Ascending aorta (tissue), 2 donors: ENCODE measurements at regions not wholly inside any gene's neighbourhood (a gene's known extent, or its start where the extent isn't known, plus 50 kb on each side); places are given as distances from the start of the nearest gene placed in this dataset.

Experiments used
- DNase-seq, 2 donors: peaks; one replicate each; pipeline ENCODE4 v3.0.0-alpha.2; 2019; ENCODE audit warnings: low spot score in 2 of 2
- H3K27ac ChIP-seq, 2 donors: fragments of 200-600 bp; sonication (generic); one replicate each; pipeline ENCODE4 v1.5.1; 2016 to 2017; ENCODE audit warnings: mild to moderate bottlenecking in 1 of 2
- H3K27me3 ChIP-seq: fragments of 200-600 bp; sonication (generic); one replicate; pipeline ENCODE4 v1.5.1; 2017
- H3K36me3 ChIP-seq, 2 donors: fragments of 200-600 bp; sonication (generic); one replicate each; pipeline ENCODE4 v1.5.1; 2016
- H3K4me1 ChIP-seq, 2 donors: fragments of 200-600 bp; sonication (generic); one replicate each; pipeline ENCODE4 v1.5.1; 2016 to 2017; ENCODE audit warnings: mild to moderate bottlenecking in 1 of 2
- H3K4me3 ChIP-seq, 2 donors: fragments of 200-600 bp; sonication (generic); one replicate each; pipeline ENCODE4 v1.5.1; 2016 to 2017; ENCODE audit warnings: mild to moderate bottlenecking in 1 of 2
- H3K9me3 ChIP-seq, 2 donors: fragments of 200-600 bp; sonication (generic); one replicate each; pipeline ENCODE4 v1.5.1; 2016
- CTCF ChIP-seq, 3 experiments: fragments of 200-600 bp in 2 of 3; fragments of 450-650 bp in 1 of 3; sonication (generic) in 2 of 3; IDR thresholded peaks; one replicate each; pipeline ENCODE4 v1.5.1; 2016 to 2019; ENCODE audit warnings: antibody characterized with exemption in 3 of 3, mild to moderate bottlenecking in 1 of 3, moderate library complexity in 1 of 3
- intact Hi-C: fragments of 100-400 bp; cut with DNase I; formaldehyde crosslinking; loops from one replicate; pipeline ENCODE4 v1.15.1; 2023

GRCh38 chr20:55031971-55032370 lies 556.6 kb downstream of the DOK5 start:
- intact Hi-C loops = no loop called here
- Histone ChIP-seq H3K4me1 (no peaks in the 10 kb centered on the region), H3K9me3 (no peaks in the 10 kb centered on the region), H3K4me3 (no peak overlapping the region), H3K36me3 (no peaks in the 10 kb centered on the region), H3K27ac (no peak overlapping the region), H3K27me3 (no peaks in the 10 kb centered on the region)
- no peak for DNase-seq
- TF ChIP-seq CTCF (IDR thresholded peaks at IDR 0.05) = no peak

- no peaks in the 10 kb centered on the region for H3K4me1 ChIP-seq
- DNase-seq = no peak
- no peak for TF ChIP-seq CTCF (IDR thresholded peaks at IDR 0.05)
- no peaks in the 10 kb centered on the region for H3K36me3 ChIP-seq
- intact Hi-C loops = no loop called here
- no peak overlapping the region for H3K4me3 ChIP-seq
- no peaks in the 10 kb centered on the region for H3K9me3 ChIP-seq
- H3K27ac ChIP-seq = no peak overlapping the region
- no peaks in the 10 kb centered on the region for H3K27me3 ChIP-seq
Observed at GRCh38 chr20:55014766-55015165, 539.4 kb downstream of the DOK5 start.

- Histone ChIP-seq H3K36me3 (no peaks in the 10 kb centered on the region), H3K4me3 (no peak overlapping the region), H3K4me1 (no peaks in the 10 kb centered on the region), H3K27ac (no peak overlapping the region), H3K9me3 (no peaks in the 10 kb centered on the region), H3K27me3 (no peaks in the 10 kb centered on the region)
- DNase-seq = no peak
- no peak for TF ChIP-seq CTCF (IDR thresholded peaks at IDR 0.05)
- intact Hi-C loops = no loop called here
Observed at GRCh38 chr20:55010761-55011160, 535.4 kb downstream of the DOK5 start.

GRCh38 chr20:55009066-55009465 lies 533.7 kb downstream of the DOK5 start:
- no peak for DNase-seq
- intact Hi-C loops = no loop called here
- H3K36me3 ChIP-seq = no peaks in the 10 kb centered on the region

GRCh38 chr20:55004044-55004443 lies 528.7 kb downstream of the DOK5 start:
- intact Hi-C loops = no loop called here
- TF ChIP-seq CTCF (IDR thresholded peaks at IDR 0.05) = no peak
- H3K27ac ChIP-seq = no peak overlapping the region
- no peaks in the 10 kb centered on the region for H3K27me3 ChIP-seq
- H3K4me3 ChIP-seq = no peak overlapping the region
- H3K9me3 ChIP-seq = no peaks in the 10 kb centered on the region
- no peaks in the 10 kb centered on the region for H3K4me1 ChIP-seq
- H3K36me3 ChIP-seq = no peaks in the 10 kb centered on the region
- DNase-seq = no peak

More at GRCh38 chr20:55009066-55009465, 533.7 kb downstream of the DOK5 start:
- H3K4me3 ChIP-seq = no peak overlapping the region
- no peaks in the 10 kb centered on the region for H3K4me1 ChIP-seq
- H3K9me3 ChIP-seq = no peaks in the 10 kb centered on the region
- no peaks in the 10 kb centered on the region for H3K27me3 ChIP-seq
- TF ChIP-seq CTCF (IDR thresholded peaks at IDR 0.05) = no peak
- H3K27ac ChIP-seq = no peak overlapping the region

GRCh38 chr20:54995553-54995952 lies 520.2 kb downstream of the DOK5 start:
- no peak for DNase-seq
- no peaks in the 10 kb centered on the region for H3K4me1 ChIP-seq
- no peak overlapping the region for H3K4me3 ChIP-seq
- H3K27me3 ChIP-seq = no peaks in the 10 kb centered on the region
- no peak for TF ChIP-seq CTCF (IDR thresholded peaks at IDR 0.05)
- no peaks in the 10 kb centered on the region for H3K9me3 ChIP-seq
- H3K27ac ChIP-seq = no peak overlapping the region
- intact Hi-C loops = no loop called here
- H3K36me3 ChIP-seq = no peaks in the 10 kb centered on the region
